ENCODE measurements at regions not wholly inside any gene's neighbourhood (a gene's known extent, or its start where the extent isn't known, plus 50 kb on each side); places are given as distances from the start of the nearest gene placed in this dataset.

DNA sequence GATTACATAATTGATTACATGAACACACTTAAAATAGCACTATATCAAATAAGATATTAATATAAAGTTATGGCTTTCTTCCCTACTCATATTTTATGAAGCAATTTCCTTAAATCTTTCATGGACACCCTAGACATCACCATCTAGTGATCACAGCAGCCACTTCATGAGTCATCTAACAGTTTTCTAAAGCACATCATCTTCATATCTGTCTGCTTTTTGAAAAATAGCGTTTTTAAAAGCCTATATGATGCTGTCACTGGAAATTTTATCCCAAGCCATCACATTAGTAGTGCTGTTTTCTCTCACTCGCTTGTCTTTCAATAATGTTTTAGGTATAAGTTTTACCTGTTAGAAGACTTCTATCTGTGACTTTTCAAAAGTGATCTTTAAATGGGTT is 326.1 kb downstream of the SLITRK6 start:
- H3K4me3 ChIP-seq: no peak overlapping the region
- no peaks in the 10 kb centered on the region for H3K27me3 ChIP-seq
- no peaks in the 10 kb centered on the region for H3K9me3 ChIP-seq
- WGBS, 2 donors: 77 to 85% methylated on average over 2 of the region's 2 CpGs
- no peak for TF ChIP-seq POLR2AphosphoS5 (IDR thresholded peaks at IDR 0.05)
- TF ChIP-seq EP300 (IDR thresholded peaks at IDR 0.05): no peak
- no peak for TF ChIP-seq CTCF (IDR thresholded peaks at IDR 0.05)
- TF ChIP-seq POLR2A (IDR thresholded peaks at IDR 0.05): no peak
- H3K36me3 ChIP-seq: no peaks in the 10 kb centered on the region
- no peak overlapping the region for H3K27ac ChIP-seq
- H3K4me1 ChIP-seq: no peaks in the 10 kb centered on the region
- no peak for ATAC-seq (ENCODE audit: low FRiP score in 2 of 2)
- DNase-seq: no peak

- no peak for TF ChIP-seq EP300 (IDR thresholded peaks at IDR 0.05)
- no peak for TF ChIP-seq CTCF (IDR thresholded peaks at IDR 0.05)
- no peak for TF ChIP-seq POLR2A (IDR thresholded peaks at IDR 0.05)
- no peak for TF ChIP-seq POLR2AphosphoS5 (IDR thresholded peaks at IDR 0.05)
- ATAC-seq (ENCODE audit: low FRiP score in 2 of 2) (no peak), DNase-seq (no peak)
- Histone ChIP-seq H3K36me3 (no peaks in the 10 kb centered on the region), H3K27me3 (no peaks in the 10 kb centered on the region), H3K4me1 (no peaks in the 10 kb centered on the region), H3K9me3 (no peaks in the 10 kb centered on the region), H3K4me3 (no peak overlapping the region), H3K27ac (no peak overlapping the region)
- 39 to 57% methylated on average over 1 of the region's 1 CpG for WGBS, 2 donors
Observed at GRCh38 chr13:85469320-85469719, 329.9 kb downstream of the SLITRK6 start.

DNA sequence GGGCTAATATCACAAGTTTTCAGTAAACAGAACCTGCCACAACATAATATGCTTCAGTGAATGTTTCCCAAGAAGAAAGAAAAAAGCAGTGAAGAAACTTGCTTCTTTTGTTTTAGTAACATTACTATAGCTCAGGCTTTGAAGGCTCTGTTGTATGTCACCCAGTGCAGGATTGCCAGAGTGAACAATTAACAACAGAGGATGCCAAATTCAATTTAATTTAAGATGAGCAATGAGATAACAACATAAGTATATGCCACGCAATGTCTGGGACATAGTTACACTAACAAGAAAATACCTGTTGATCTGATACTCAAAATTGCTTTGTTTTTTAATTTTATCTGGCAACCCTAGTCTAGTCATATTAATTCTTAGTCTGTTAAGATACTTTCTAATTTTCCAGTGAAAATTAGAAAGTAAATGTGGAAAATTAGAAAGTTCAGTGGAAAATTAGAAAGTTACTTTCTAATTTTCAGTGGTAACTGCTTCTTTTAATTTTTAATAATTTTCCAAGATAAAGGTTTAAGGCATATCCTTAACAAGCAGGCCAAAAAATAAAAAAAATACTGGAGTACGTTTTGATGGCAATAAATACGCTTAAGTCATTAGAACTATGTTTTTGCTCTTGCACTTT is 336.3 kb downstream of the SLITRK6 start:
- TF ChIP-seq EP300 (IDR thresholded peaks at IDR 0.05) (no peak), CTCF (IDR thresholded peaks at IDR 0.05) (no peak), POLR2A (IDR thresholded peaks at IDR 0.05) (no peak), POLR2AphosphoS5 (IDR thresholded peaks at IDR 0.05) (no peak)
- 87 to 89% methylated on average over 3 of the region's 3 CpGs for whole genome bisulfite sequencing, 2 donors
- Histone ChIP-seq H3K4me1 (no peaks in the 10 kb centered on the region), H3K27me3 (no peaks in the 10 kb centered on the region), H3K9me3 (peaks cover 0 to 2% (median under 1%) of the 10 kb centered on the region in 4 donors), H3K36me3 (no peaks in the 10 kb centered on the region), H3K27ac (no peak overlapping the region), H3K4me3 (no peak overlapping the region)
- ATAC-seq (ENCODE audit: low FRiP score in 2 of 2) (no peak), DNase-seq (no peak)

DNA sequence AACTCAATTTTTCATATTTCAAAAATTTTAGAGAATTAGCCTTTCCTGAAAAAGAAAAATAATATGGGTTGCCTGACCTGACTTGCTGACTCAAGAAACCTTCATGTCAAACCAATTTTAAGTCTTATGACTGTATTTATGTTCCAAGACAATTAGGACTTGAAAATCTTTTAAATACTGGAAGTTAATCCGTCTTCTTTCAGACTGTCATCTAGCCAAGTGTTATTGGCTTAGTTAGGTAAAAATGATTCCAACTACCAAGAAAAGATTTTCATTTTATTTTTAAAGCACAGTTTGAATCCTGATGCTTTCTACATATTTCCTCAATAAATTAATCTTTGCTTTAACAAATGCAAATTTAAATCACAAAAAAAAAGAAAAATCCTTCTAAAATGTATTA is 337.6 kb downstream of the SLITRK6 start:
- 74 to 80% methylated on average over 1 of the region's 1 CpG for WGBS, 2 donors
- Histone ChIP-seq H3K9me3 (peaks cover 0 to 10% (median 5%) of the 10 kb centered on the region in 4 donors), H3K27ac (no peak overlapping the region), H3K4me1 (no peaks in the 10 kb centered on the region), H3K36me3 (no peaks in the 10 kb centered on the region), H3K27me3 (no peaks in the 10 kb centered on the region), H3K4me3 (no peak overlapping the region)
- ATAC-seq (ENCODE audit: low FRiP score in 2 of 2) (no peak), DNase-seq (no peak)
- TF ChIP-seq EP300 (IDR thresholded peaks at IDR 0.05): no peak
- no peak for TF ChIP-seq POLR2AphosphoS5 (IDR thresholded peaks at IDR 0.05)
- TF ChIP-seq POLR2A (IDR thresholded peaks at IDR 0.05): no peak
- no peak for TF ChIP-seq CTCF (IDR thresholded peaks at IDR 0.05)

DNA sequence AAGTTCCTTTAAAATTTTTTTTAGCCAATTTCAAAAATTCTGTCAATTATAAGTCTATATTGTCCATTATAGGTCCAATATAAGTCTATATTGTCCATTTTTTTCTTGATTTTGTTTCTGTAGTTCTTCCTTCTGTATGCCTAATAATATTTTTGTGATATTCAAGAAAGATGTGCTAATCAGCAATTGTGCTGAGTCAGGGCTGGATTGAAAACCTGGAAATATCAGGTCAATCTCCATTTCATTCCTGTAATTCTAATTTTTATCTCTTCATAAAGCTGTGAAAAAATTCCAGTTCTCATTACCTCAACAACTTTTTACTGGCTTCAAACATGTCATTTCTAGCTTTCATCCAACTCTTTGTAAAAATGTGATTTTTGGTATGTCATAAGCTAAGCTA is 353.7 kb downstream of the SLITRK6 start:
- no peaks in the 10 kb centered on the region for H3K27me3 ChIP-seq
- no peaks in the 10 kb centered on the region for H3K4me1 ChIP-seq
- no peak for DNase-seq
- no peak overlapping the region for H3K27ac ChIP-seq
- ATAC-seq (ENCODE audit: low FRiP score in 2 of 2): no peak
- no peaks in the 10 kb centered on the region for H3K36me3 ChIP-seq
- no peak for TF ChIP-seq CTCF (IDR thresholded peaks at IDR 0.05)
- no peak for TF ChIP-seq POLR2AphosphoS5 (IDR thresholded peaks at IDR 0.05)
- no peak for TF ChIP-seq EP300 (IDR thresholded peaks at IDR 0.05)
- TF ChIP-seq POLR2A (IDR thresholded peaks at IDR 0.05): no peak
- H3K4me3 ChIP-seq: no peak overlapping the region
- H3K9me3 ChIP-seq: no peaks in the 10 kb centered on the region

Data from upper lobe of left lung (tissue), 6 donors.